CD4-positive, alpha-beta T cell treated with Interleukin-4 for 1 hour (primary cell): ENCODE measurements at regions not wholly inside any gene's neighbourhood (a gene's known extent, or its start where the extent isn't known, plus 50 kb on each side); places are given as distances from the start of the nearest gene placed in this dataset.

Experiments used
- DNase-seq, 2 donors: peaks; one replicate each; pipeline ENCODE4 v3.0.0-alpha.2; 2020 to 2022

GRCh38 chr22:46067159-46068111 is 82.9 kb upstream of the PPARA start:
- no peak for DNase-seq

GRCh38 chr22:46068181-46068592 is 82.1 kb upstream of the PPARA start:
- no peak for DNase-seq

- peak in 1 of 2 donors; percentile 32 for DNase-seq
These were observed 81.5 kb upstream of the PPARA start for GRCh38 chr22:46068593-46069491.

GRCh38 chr22:46069521-46070214 is 80.7 kb upstream of the PPARA start:
- DNase-seq: peak; percentile 62 to 69

GRCh38 chr22:46070215-46070802 is 80.0 kb upstream of the PPARA start:
- peak; percentile 20 for DNase-seq

GRCh38 chr22:46070803-46071450 is 79.4 kb upstream of the PPARA start:
- DNase-seq: peak in 1 of 2 donors; percentile 50

GRCh38 chr22:46071451-46072109 is 78.7 kb upstream of the PPARA start:
- peak; percentile 31 to 64 for DNase-seq

GRCh38 chr22:46072110-46072881 is 78.0 kb upstream of the PPARA start:
- DNase-seq: peak in 1 of 2 donors; percentile 33

- DNase-seq: no peak
These were observed 77.2 kb upstream of the PPARA start for GRCh38 chr22:46072981-46073682.

GRCh38 chr22:46073683-46074504 is 76.4 kb upstream of the PPARA start:
- DNase-seq: no peak

- no peak for DNase-seq
These were observed 75.4 kb upstream of the PPARA start for GRCh38 chr22:46074771-46075551.

GRCh38 chr22:46075764-46076531 is 74.4 kb upstream of the PPARA start:
- DNase-seq: no peak

- DNase-seq: no peak
These were observed 73.5 kb upstream of the PPARA start for GRCh38 chr22:46076651-46077339.

- DNase-seq: no peak
These were observed 72.6 kb upstream of the PPARA start for GRCh38 chr22:46077669-46078099.

- DNase-seq: no peak
These were observed 71.9 kb upstream of the PPARA start for GRCh38 chr22:46078241-46079092.
